Suprapubic skin (tissue), 4 donors: ENCODE measurements at regions not wholly inside any gene's neighbourhood (a gene's known extent, or its start where the extent isn't known, plus 50 kb on each side); places are given as distances from the start of the nearest gene placed in this dataset.

ENCODE experiments used
- DNase-seq, 2 donors: peaks; one replicate each; pipeline ENCODE4 v3.0.0-alpha.2; 2019; ENCODE audit warnings: low spot score in 2 of 2
- H3K27ac ChIP-seq: fragments of 200-600 bp; sonication (generic); one replicate; pipeline ENCODE4 v1.5.1; 2019
- H3K27me3 ChIP-seq: fragments of 200-600 bp; sonication (generic); one replicate; pipeline ENCODE4 v1.5.1; 2019
- H3K36me3 ChIP-seq: fragments of 200-600 bp; sonication (generic); one replicate; pipeline ENCODE4 v1.5.1; 2019
- H3K4me1 ChIP-seq: fragments of 200-600 bp; sonication (generic); one replicate; pipeline ENCODE4 v1.5.1; 2019
- H3K4me3 ChIP-seq: fragments of 200-600 bp; sonication (generic); one replicate; pipeline ENCODE4 v1.5.1; 2019; ENCODE audit warnings: mild to moderate bottlenecking
- H3K9me3 ChIP-seq: fragments of 200-600 bp; sonication (generic); one replicate; pipeline ENCODE4 v1.5.1; 2019
- EP300 ChIP-seq: sonication (generic); formaldehyde crosslinking; IDR thresholded peaks from one replicate; pipeline ENCODE4 v1.6.1; 2017; ENCODE audit warnings: antibody characterized with exemption
- POLR2A ChIP-seq, 2 donors: fragments of 450-650 bp; IDR thresholded peaks; one replicate each; pipeline ENCODE4 v1.6.1; 2017; ENCODE audit warnings: antibody characterized with exemption in 2 of 2, mild to moderate bottlenecking in 2 of 2, moderate library complexity in 2 of 2
- POLR2AphosphoS5 ChIP-seq, 3 donors: sonication (generic); formaldehyde crosslinking; IDR thresholded peaks; one replicate each; pipeline ENCODE4 v1.6.1; 2017; ENCODE audit warnings: antibody characterized with exemption in 3 of 3
- WGBS: methylation state at CpG from one replicate; pipeline ENCODE4 v1.1.5; 2018; 5-methylcytosine and 5-hydroxymethylcytosine counted together
- TF ChIP-seq, protein P1 (sequence below), 2 donors: fragments of 200-600 bp in 1 of 2; fragments of 450-650 bp in 1 of 2; sonication (generic) in 1 of 2; IDR thresholded peaks; one replicate each; pipeline ENCODE4 v1.5.1; 2016 to 2019; ENCODE audit warnings: antibody characterized with exemption in 2 of 2, mild to moderate bottlenecking in 1 of 2, moderate library complexity in 1 of 2

DNA sequence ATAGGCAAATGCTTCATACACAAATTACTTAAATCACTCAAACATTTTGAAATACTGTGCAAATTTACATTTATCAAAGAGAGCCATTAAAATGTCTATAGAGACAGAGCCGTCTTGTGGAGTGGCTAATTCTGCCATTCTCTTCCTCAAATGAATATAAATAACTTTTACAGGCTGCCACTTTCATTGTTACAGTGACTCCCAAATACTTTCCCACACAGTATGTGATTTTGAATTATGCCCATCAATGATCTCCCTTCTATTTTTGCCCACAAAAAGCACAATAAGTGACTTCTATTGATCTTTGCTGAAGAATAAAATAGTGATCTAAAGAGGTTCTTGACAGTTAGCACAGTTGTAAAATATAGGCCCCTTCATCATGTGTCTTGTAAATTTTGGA, 1244.9 kb downstream of the PCDH17 start:
- DNase-seq, result no peak
- WGBS, result 66% methylated on average over 1 of the region's 1 CpG
- Histone ChIP-seq H3K36me3 (no peaks in the 10 kb centered on the region), H3K27ac (no peak overlapping the region), H3K4me1 (no peaks in the 10 kb centered on the region), H3K4me3 (no peak overlapping the region), H3K9me3 (no peaks in the 10 kb centered on the region), H3K27me3 (no peaks in the 10 kb centered on the region)
- TF ChIP-seq POLR2A (IDR thresholded peaks at IDR 0.05), result no peak
- no peak for TF ChIP-seq POLR2AphosphoS5 (IDR thresholded peaks at IDR 0.05)
- TF ChIP-seq, protein P1, sequence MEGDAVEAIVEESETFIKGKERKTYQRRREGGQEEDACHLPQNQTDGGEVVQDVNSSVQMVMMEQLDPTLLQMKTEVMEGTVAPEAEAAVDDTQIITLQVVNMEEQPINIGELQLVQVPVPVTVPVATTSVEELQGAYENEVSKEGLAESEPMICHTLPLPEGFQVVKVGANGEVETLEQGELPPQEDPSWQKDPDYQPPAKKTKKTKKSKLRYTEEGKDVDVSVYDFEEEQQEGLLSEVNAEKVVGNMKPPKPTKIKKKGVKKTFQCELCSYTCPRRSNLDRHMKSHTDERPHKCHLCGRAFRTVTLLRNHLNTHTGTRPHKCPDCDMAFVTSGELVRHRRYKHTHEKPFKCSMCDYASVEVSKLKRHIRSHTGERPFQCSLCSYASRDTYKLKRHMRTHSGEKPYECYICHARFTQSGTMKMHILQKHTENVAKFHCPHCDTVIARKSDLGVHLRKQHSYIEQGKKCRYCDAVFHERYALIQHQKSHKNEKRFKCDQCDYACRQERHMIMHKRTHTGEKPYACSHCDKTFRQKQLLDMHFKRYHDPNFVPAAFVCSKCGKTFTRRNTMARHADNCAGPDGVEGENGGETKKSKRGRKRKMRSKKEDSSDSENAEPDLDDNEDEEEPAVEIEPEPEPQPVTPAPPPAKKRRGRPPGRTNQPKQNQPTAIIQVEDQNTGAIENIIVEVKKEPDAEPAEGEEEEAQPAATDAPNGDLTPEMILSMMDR (IDR thresholded peaks at IDR 0.05), result no peak
- no peak for TF ChIP-seq EP300

DNA sequence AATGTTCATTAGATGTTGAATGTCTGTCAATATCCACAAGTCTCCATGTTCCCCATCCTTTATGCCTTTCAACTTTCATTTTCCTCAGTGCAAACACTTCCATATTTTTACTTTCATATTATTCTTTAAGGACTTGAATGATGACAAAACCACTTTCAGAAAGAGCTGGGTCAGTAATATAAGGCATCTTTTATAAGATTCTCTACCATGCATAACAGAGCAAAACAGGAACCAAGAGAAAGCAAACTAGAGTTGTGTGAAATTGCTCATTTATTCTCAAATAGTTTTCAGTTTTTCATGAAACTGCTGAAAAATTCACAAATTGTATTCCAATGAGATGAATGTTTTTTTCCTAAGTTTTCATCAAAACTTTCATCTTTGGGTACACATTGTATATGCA, 1247.6 kb downstream of the PCDH17 start:
- Histone ChIP-seq H3K4me3 (no peak overlapping the region), H3K36me3 (no peaks in the 10 kb centered on the region), H3K27me3 (no peaks in the 10 kb centered on the region), H3K27ac (no peak overlapping the region), H3K9me3 (no peaks in the 10 kb centered on the region), H3K4me1 (no peaks in the 10 kb centered on the region)
- no peak for DNase-seq
- TF ChIP-seq, protein P1 (IDR thresholded peaks at IDR 0.05), result no peak
- TF ChIP-seq POLR2AphosphoS5 (IDR thresholded peaks at IDR 0.05) (no peak), POLR2A (IDR thresholded peaks at IDR 0.05) (no peak), EP300 (no peak)

DNA sequence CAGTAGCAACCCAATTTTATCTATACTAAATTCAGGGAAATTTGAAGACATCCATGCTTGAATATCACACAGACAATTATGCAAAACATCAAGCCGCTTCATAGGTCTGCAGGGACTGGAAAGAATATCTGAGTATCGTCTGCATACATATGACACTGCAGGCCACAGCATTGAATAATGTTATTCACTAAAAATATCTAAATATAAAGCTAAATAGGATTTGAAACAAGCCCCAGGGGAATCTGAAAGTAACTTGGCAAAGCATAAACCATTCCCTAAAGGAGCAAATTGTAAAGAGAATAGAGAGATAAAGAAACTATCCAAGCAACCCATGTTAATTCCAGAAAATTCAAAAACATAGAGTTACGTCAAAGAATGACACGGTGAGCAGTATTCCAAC, 1251.0 kb downstream of the PCDH17 start:
- H3K4me3 ChIP-seq, result no peak overlapping the region
- WGBS, result 59% methylated on average over 4 of the region's 4 CpGs
- no peaks in the 10 kb centered on the region for H3K36me3 ChIP-seq
- no peaks in the 10 kb centered on the region for H3K27me3 ChIP-seq
- no peak for DNase-seq
- no peaks in the 10 kb centered on the region for H3K4me1 ChIP-seq
- no peaks in the 10 kb centered on the region for H3K9me3 ChIP-seq
- TF ChIP-seq EP300 (no peak), POLR2A (IDR thresholded peaks at IDR 0.05) (no peak), POLR2AphosphoS5 (IDR thresholded peaks at IDR 0.05) (no peak)
- TF ChIP-seq, protein P1 (IDR thresholded peaks at IDR 0.05), result no peak
- no peak overlapping the region for H3K27ac ChIP-seq

DNA sequence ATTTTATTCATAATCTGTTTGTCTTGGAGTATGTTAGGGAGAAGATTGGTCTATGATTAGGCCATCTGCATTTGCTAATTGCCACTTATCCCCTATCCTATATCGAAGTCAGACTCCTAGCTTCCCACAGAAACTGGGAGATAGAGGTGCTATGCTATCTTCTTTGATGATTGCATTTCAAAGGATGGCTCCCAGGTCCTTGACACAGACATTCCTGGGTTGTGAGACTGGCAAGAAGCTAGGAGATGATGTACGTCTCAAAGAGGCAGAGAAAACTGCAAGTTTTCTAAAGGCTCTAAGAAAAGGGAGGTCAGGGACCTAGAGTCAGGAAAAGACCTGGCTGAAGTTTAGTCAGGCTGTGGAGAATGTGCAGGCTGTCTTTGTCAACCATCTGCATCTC, 1251.9 kb downstream of the PCDH17 start:
- no peak for DNase-seq
- Histone ChIP-seq H3K36me3 (no peaks in the 10 kb centered on the region), H3K9me3 (no peaks in the 10 kb centered on the region), H3K4me1 (no peaks in the 10 kb centered on the region), H3K27ac (no peak overlapping the region), H3K27me3 (no peaks in the 10 kb centered on the region), H3K4me3 (no peak overlapping the region)
- no peak for TF ChIP-seq POLR2A (IDR thresholded peaks at IDR 0.05)
- no peak for TF ChIP-seq POLR2AphosphoS5 (IDR thresholded peaks at IDR 0.05)
- no peak for TF ChIP-seq EP300
- TF ChIP-seq, protein P1 (IDR thresholded peaks at IDR 0.05), result no peak
- WGBS, result 73% methylated on average over 2 of the region's 2 CpGs

DNA sequence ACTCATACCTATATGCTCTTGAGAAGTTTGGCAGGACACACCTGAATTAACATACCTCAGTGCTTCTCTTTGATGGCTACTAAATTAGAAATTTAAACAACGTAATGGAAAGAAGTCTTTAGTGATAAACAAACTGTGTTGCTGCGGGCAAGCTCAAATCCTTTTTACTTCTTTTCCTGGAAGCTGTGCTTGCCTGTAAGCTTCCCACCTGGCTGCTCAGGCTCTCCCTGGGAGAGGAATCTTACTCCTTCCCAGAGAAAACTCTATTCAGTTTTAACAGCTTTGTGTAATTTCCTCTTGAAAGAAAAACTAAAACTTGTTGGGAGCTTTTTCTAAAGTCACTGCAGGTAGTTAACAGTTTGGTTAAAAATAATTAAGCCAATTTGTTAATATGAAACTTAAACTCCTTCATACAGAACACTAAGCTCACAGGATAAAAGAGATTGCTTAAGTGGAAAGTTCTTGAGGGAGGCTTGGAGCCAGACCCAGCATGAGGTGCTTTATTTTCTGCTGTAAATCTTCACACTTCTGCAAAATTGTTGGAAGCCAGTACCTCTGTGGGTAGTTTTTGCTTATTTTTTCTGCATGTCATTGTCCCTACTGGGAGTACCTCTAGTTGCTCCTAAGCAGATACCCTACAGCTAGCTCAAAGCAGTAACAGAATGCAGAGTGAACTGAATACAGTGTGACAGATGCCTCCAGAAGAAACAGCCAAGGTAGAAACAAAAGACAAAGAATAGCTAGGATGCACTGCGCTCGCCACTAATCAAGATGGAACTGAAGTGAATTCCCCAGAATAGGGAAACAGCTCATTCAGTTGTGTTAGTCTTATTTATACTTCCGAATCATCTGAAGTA, 1253.0 kb downstream of the PCDH17 start:
- WGBS, result 53% methylated on average over 5 of the region's 5 CpGs
- no peak overlapping the region for H3K4me3 ChIP-seq
- H3K9me3 ChIP-seq, result no peaks in the 10 kb centered on the region
- TF ChIP-seq, protein P1 (IDR thresholded peaks at IDR 0.05), result no peak
- TF ChIP-seq POLR2AphosphoS5 (IDR thresholded peaks at IDR 0.05), result no peak
- no peak for TF ChIP-seq EP300
- TF ChIP-seq POLR2A (IDR thresholded peaks at IDR 0.05), result no peak
- no peak for DNase-seq
- no peaks in the 10 kb centered on the region for H3K27me3 ChIP-seq
- no peaks in the 10 kb centered on the region for H3K36me3 ChIP-seq
- no peak overlapping the region for H3K27ac ChIP-seq
- no peaks in the 10 kb centered on the region for H3K4me1 ChIP-seq
